Endothelial cell of umbilical vein (primary cell): ENCODE measurements at regions not wholly inside any gene's neighbourhood (a gene's known extent, or its start where the extent isn't known, plus 50 kb on each side); places are given as distances from the start of the nearest gene placed in this dataset.

Source experiments
- EZH2 ChIP-seq: IDR thresholded peaks from 2 replicates; pipeline ENCODE4 v1.6.1; 2012; ENCODE audit warnings: borderline replicate concordance, low read depth, mild to moderate bottlenecking, moderate library complexity, low read length, inconsistent platforms; ENCODE audit not compliant: severe bottlenecking
- FOS ChIP-seq: IDR thresholded peaks from 2 replicates; pipeline ENCODE4 v1.6.1; 2011; ENCODE audit warnings: mild to moderate bottlenecking, low read length, moderate library complexity, borderline replicate concordance; ENCODE audit not compliant: insufficient read depth
- JUN ChIP-seq: IDR thresholded peaks from 2 replicates; pipeline ENCODE4 v1.6.1; 2011; ENCODE audit warnings: borderline replicate concordance, low read depth; ENCODE audit not compliant: insufficient read length, insufficient read depth
- MYC ChIP-seq: IDR thresholded peaks from one replicate; pipeline ENCODE4 v1.6.1; 2011; ENCODE audit warnings: mild to moderate bottlenecking, low read depth, low read length
- POLR2A ChIP-seq: IDR thresholded peaks from 2 replicates; pipeline ENCODE4 v1.6.1; 2012; ENCODE audit warnings: low read depth, mild to moderate bottlenecking, control low read depth, low read length
- POLR2AphosphoS5 ChIP-seq: IDR thresholded peaks from 2 replicates; pipeline ENCODE4 v1.6.1; 2012; ENCODE audit warnings: low read depth, mild to moderate bottlenecking, control low read depth, low read length, moderate library complexity; ENCODE audit not compliant: insufficient read depth
- TF ChIP-seq, protein P1 (sequence below), 2 donors: IDR thresholded peaks; 1 replicate in 1 of 2; 2 replicates in 1 of 2; pipeline ENCODE4 v1.5.1; 2011; ENCODE audit warnings: low read length in 2 of 2, mild to moderate bottlenecking in 2 of 2, moderate library complexity in 2 of 2, control low read depth in 1 of 2, inconsistent platforms in 1 of 2, low read depth in 1 of 2; ENCODE audit not compliant: insufficient read depth in 1 of 2; ENCODE audit errors: extremely low read depth in 1 of 2
- TF ChIP-seq, protein P2 (sequence below): IDR thresholded peaks from 2 replicates; pipeline ENCODE4 v1.6.1; 2011; ENCODE audit not compliant: insufficient read depth, insufficient read length

DNA sequence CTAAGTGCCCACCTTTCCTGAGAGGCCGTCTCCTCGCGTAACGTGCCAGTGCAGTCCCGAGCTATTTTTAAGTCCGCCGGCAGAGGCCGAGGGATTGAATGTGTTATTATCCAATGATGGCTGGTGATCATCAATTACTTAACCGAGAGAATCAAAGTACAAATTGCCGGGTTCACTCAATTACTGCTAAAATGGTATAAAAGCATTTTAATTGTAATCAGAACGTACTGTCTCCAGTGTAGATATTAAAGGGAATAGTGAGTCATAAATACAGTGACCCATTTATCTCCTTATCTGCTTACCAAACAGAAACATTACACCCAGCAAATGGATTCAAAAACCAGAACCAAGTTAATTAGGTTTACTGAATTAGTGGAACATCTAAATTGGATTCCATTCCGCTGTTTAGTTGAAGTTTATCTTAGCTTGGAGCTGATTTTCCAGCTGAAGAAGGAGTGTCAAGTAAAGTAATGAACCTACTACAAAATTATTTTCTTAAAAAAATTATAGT lies 334.9 kb downstream of the BRD1 start:
- TF ChIP-seq, protein P1, sequence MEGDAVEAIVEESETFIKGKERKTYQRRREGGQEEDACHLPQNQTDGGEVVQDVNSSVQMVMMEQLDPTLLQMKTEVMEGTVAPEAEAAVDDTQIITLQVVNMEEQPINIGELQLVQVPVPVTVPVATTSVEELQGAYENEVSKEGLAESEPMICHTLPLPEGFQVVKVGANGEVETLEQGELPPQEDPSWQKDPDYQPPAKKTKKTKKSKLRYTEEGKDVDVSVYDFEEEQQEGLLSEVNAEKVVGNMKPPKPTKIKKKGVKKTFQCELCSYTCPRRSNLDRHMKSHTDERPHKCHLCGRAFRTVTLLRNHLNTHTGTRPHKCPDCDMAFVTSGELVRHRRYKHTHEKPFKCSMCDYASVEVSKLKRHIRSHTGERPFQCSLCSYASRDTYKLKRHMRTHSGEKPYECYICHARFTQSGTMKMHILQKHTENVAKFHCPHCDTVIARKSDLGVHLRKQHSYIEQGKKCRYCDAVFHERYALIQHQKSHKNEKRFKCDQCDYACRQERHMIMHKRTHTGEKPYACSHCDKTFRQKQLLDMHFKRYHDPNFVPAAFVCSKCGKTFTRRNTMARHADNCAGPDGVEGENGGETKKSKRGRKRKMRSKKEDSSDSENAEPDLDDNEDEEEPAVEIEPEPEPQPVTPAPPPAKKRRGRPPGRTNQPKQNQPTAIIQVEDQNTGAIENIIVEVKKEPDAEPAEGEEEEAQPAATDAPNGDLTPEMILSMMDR (IDR thresholded peaks at IDR 0.05; ENCODE audit: extremely low read depth in 1 of 2, insufficient read depth in 1 of 2, low read depth in 1 of 2, low read length in 2 of 2), result no peak
- no peak for TF ChIP-seq FOS
- no peak for TF ChIP-seq POLR2AphosphoS5
- TF ChIP-seq POLR2A, result no peak
- TF ChIP-seq EZH2, result no peak
- TF ChIP-seq, protein P2, sequence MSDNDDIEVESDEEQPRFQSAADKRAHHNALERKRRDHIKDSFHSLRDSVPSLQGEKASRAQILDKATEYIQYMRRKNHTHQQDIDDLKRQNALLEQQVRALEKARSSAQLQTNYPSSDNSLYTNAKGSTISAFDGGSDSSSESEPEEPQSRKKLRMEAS, result no peak
- no peak for TF ChIP-seq MYC
- TF ChIP-seq JUN, result no peak
